NCI-H2029 treated with DMSO at 0.1 percent for 48 hours (cell line): ENCODE measurements at regions not wholly inside any gene's neighbourhood (a gene's known extent, or its start where the extent isn't known, plus 50 kb on each side); places are given as distances from the start of the nearest gene placed in this dataset.

ENCODE experiments used
- DNase-seq: peaks from one replicate; lab custom pipeline; 2025; lab: John Stamatoyannopoulos, UW

- no peak for DNase-seq
Observed at GRCh38 chr4:104964410-104965175, 182.1 kb upstream of the TET2 start.

GRCh38 chr4:104966349-104967033 lies 180.2 kb upstream of the TET2 start:
- DNase-seq, result no peak

- peak; percentile 10 for DNase-seq
Observed at GRCh38 chr4:104967034-104967401, 179.7 kb upstream of the TET2 start.

- no peak for DNase-seq
Observed at GRCh38 chr4:104969394-104970082, 177.1 kb upstream of the TET2 start.

- DNase-seq, result no peak
Observed at GRCh38 chr4:104971462-104971861, 175.2 kb upstream of the TET2 start.

- no peak for DNase-seq
Observed at GRCh38 chr4:104973708-104974107, 173.0 kb upstream of the TET2 start.

GRCh38 chr4:104975617-104976016 lies 171.1 kb upstream of the TET2 start:
- DNase-seq, result no peak

- DNase-seq, result no peak
Observed at GRCh38 chr4:104976262-104976661, 170.4 kb upstream of the TET2 start.

- DNase-seq, result no peak
Observed at GRCh38 chr4:104979083-104979760, 167.5 kb upstream of the TET2 start.

- no peak for DNase-seq
Observed at GRCh38 chr4:104983615-104984179, 163.0 kb upstream of the TET2 start.

GRCh38 chr4:104986306-104986705 lies 160.4 kb upstream of the TET2 start:
- no peak for DNase-seq

- peak; percentile 38 for DNase-seq
Observed at GRCh38 chr4:104989371-104989770, 157.3 kb upstream of the TET2 start.

- no peak for DNase-seq
Observed at GRCh38 chr4:105002278-105002677, 144.4 kb upstream of the TET2 start.

- DNase-seq, result peak; percentile 4
Observed at GRCh38 chr4:105014234-105014633, 132.4 kb upstream of the TET2 start.

GRCh38 chr4:105014635-105015034 lies 132.0 kb upstream of the TET2 start:
- DNase-seq, result no peak

GRCh38 chr4:105015750-105016149 lies 130.9 kb upstream of the TET2 start:
- DNase-seq, result no peak

- DNase-seq, result no peak
Observed at GRCh38 chr4:105022811-105023667, 123.6 kb upstream of the TET2 start.

- no peak for DNase-seq
Observed at GRCh38 chr4:105023668-105024055, 123.0 kb upstream of the TET2 start.

GRCh38 chr4:105025263-105026017 lies 121.2 kb upstream of the TET2 start:
- no peak for DNase-seq

GRCh38 chr4:105036991-105037390 lies 109.7 kb upstream of the TET2 start:
- no peak for DNase-seq
